Mucosa of descending colon (tissue), 3 donors: ENCODE measurements at regions not wholly inside any gene's neighbourhood (a gene's known extent, or its start where the extent isn't known, plus 50 kb on each side); places are given as distances from the start of the nearest gene placed in this dataset.
"Not testable (repeated sequence)": the region's sequence is repeated elsewhere in the genome, so short reads cannot be mapped to it uniquely, and the experiment has no call there.

Experiments used
- ATAC-seq: fragments of 200-7000 bp; cut with Tn5 transposase; one replicate; pipeline ENCODE4 v1.9.1; 2020; ENCODE audit warnings: mild to moderate bottlenecking, moderate library complexity
- DNase-seq, 3 donors: peaks; one replicate each; pipeline ENCODE4 v3.0.0-alpha.2; 2020
- H3K36me3 ChIP-seq: fragments of 200-600 bp; one replicate; pipeline ENCODE4 v1.8.0; 2021; ENCODE audit warnings: low read depth, mild to moderate bottlenecking
- H3K4me1 ChIP-seq: fragments of 200-600 bp; one replicate; pipeline ENCODE4 v1.8.0; 2021; ENCODE audit warnings: low read depth, mild to moderate bottlenecking
- H3K4me3 ChIP-seq: fragments of 200-600 bp; one replicate; pipeline ENCODE4 v1.8.0; 2021; ENCODE audit warnings: mild to moderate bottlenecking
- H3K9me3 ChIP-seq: fragments of 200-600 bp; one replicate; pipeline ENCODE4 v1.8.0; 2021; ENCODE audit warnings: mild to moderate bottlenecking
- intact Hi-C, 2 donors: fragments of 100-400 bp; cut with DNase I in 1 of 2; cut with micrococcal nuclease in 1 of 2; formaldehyde crosslinking; loops; one replicate each; pipeline versions ENCODE4 v1.11.0 to v1.11.1; 2022; cut with DNase I, micrococcal nuclease
- TF ChIP-seq, protein P1 (sequence below): fragments of 200-600 bp; IDR thresholded peaks from one replicate; pipeline ENCODE4 v1.8.0; 2022; ENCODE audit warnings: antibody characterized with exemption, mild to moderate bottlenecking
- donor health status: DM: no; HTN: no; CAD: no; lungs with moderate emphysema.
- donor health status: DM: no; HTN: no; CAD: no.
- donor health status: DM: no; HTN: yes; CAD: no.

- Histone ChIP-seq H3K36me3 (no peaks in the 10 kb centered on the region), H3K9me3 (peaks cover 37% of the 10 kb centered on the region), H3K4me1 (no peaks in the 10 kb centered on the region), H3K4me3 (no peak overlapping the region)
- intact Hi-C loops = no loop called here
- ATAC-seq = no peak
- DNase-seq = no peak
- TF ChIP-seq, protein P1, sequence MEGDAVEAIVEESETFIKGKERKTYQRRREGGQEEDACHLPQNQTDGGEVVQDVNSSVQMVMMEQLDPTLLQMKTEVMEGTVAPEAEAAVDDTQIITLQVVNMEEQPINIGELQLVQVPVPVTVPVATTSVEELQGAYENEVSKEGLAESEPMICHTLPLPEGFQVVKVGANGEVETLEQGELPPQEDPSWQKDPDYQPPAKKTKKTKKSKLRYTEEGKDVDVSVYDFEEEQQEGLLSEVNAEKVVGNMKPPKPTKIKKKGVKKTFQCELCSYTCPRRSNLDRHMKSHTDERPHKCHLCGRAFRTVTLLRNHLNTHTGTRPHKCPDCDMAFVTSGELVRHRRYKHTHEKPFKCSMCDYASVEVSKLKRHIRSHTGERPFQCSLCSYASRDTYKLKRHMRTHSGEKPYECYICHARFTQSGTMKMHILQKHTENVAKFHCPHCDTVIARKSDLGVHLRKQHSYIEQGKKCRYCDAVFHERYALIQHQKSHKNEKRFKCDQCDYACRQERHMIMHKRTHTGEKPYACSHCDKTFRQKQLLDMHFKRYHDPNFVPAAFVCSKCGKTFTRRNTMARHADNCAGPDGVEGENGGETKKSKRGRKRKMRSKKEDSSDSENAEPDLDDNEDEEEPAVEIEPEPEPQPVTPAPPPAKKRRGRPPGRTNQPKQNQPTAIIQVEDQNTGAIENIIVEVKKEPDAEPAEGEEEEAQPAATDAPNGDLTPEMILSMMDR = no peak
These were observed 460.4 kb upstream of the SGO1 start for GRCh38 chr3:20646425-20646824.

DNA sequence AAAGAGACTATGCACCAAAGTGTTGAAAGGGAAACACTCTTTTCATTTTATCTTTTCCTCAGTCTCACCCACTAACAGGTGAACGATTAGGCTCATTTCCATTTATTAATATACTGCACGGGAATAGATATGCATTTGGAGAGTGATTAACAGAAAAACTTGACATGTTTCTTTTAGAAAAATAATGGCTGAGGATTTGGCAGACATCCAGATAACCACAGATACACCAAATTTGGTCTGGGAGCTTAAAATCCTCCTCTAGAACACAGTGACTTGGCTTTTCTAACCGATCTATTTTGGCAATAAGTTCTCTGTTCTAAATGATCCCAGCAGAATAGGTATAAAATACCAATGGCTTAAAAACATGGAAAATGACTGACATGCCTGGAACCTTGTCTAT lies 459.3 kb upstream of the SGO1 start:
- no peak overlapping the region for H3K4me3 ChIP-seq
- no peak for DNase-seq
- TF ChIP-seq, protein P1 = no peak
- no peaks in the 10 kb centered on the region for H3K36me3 ChIP-seq
- intact Hi-C loops = no loop called here
- H3K9me3 ChIP-seq = peaks cover 32% of the 10 kb centered on the region
- ATAC-seq = no peak
- H3K4me1 ChIP-seq = no peaks in the 10 kb centered on the region

- H3K9me3 ChIP-seq = peaks cover 36% of the 10 kb centered on the region
- no peaks in the 10 kb centered on the region for H3K4me1 ChIP-seq
- no peak for ATAC-seq
- no peak for DNase-seq
- no peaks in the 10 kb centered on the region for H3K36me3 ChIP-seq
- H3K4me3 ChIP-seq = no peak overlapping the region
- intact Hi-C loops = no loop called here
- TF ChIP-seq, protein P1 = no peak
These were observed 451.7 kb upstream of the SGO1 start for GRCh38 chr3:20637729-20638128.

GRCh38 chr3:20622304-20622703 lies 436.3 kb upstream of the SGO1 start:
- DNase-seq (no peak), ATAC-seq (no peak)

DNA sequence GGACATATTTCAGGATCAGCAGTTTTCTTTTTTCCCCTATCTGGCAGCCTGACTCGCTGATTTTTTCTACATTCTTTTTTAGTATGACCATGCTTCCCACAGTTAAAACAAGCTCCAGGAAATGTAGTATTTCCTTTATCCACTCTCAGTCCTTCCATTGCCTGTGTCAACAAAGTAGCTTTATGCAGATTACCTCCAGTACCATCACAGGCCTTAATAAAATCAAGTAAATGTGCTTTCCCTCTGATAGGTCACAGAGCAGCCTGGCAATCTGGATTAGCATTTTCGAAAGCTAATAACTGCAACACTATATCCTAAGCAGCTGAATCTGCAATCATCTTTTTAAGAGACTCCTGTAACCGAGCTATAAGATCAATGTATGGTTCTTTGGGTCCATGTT lies 432.6 kb upstream of the SGO1 start:
- intact Hi-C loops, ATAC-seq, DNase-seq, H3K4me3 ChIP-seq, H3K36me3 ChIP-seq, H3K4me1 ChIP-seq: not testable (repeated sequence)
- H3K9me3 ChIP-seq = peaks cover 58% of the 10 kb centered on the region

More at GRCh38 chr3:20622304-20622703, 436.3 kb upstream of the SGO1 start:
- H3K9me3 ChIP-seq = peaks cover 32% of the 10 kb centered on the region
- intact Hi-C loops = no loop called here
- no peaks in the 10 kb centered on the region for H3K4me1 ChIP-seq
- TF ChIP-seq, protein P1 = no peak
- no peaks in the 10 kb centered on the region for H3K36me3 ChIP-seq
- no peak overlapping the region for H3K4me3 ChIP-seq

GRCh38 chr3:20618181-20618580 lies 432.2 kb upstream of the SGO1 start:
- intact Hi-C loops, H3K4me3 ChIP-seq, ATAC-seq, DNase-seq, H3K4me1 ChIP-seq, H3K36me3 ChIP-seq: not testable (repeated sequence)
- peaks cover 58% of the 10 kb centered on the region for H3K9me3 ChIP-seq

- DNase-seq, intact Hi-C loops, H3K4me3 ChIP-seq, H3K36me3 ChIP-seq, H3K4me1 ChIP-seq, ATAC-seq: not testable (repeated sequence)
- peaks cover 68% of the 10 kb centered on the region for H3K9me3 ChIP-seq
These were observed 430.0 kb upstream of the SGO1 start for GRCh38 chr3:20615982-20616381.
